Ammon's horn (tissue), 1 donor: ENCODE measurements at regions not wholly inside any gene's neighbourhood (a gene's known extent, or its start where the extent isn't known, plus 50 kb on each side); places are given as distances from the start of the nearest gene placed in this dataset.
"Not testable (repeated sequence)": the region's sequence is repeated elsewhere in the genome, so short reads cannot be mapped to it uniquely, and the experiment has no call there.

ENCODE experiments used
- DNase-seq: peaks from one replicate; pipeline ENCODE4 v3.0.0-alpha.2; 2016; ENCODE audit warnings: low spot score

DNA sequence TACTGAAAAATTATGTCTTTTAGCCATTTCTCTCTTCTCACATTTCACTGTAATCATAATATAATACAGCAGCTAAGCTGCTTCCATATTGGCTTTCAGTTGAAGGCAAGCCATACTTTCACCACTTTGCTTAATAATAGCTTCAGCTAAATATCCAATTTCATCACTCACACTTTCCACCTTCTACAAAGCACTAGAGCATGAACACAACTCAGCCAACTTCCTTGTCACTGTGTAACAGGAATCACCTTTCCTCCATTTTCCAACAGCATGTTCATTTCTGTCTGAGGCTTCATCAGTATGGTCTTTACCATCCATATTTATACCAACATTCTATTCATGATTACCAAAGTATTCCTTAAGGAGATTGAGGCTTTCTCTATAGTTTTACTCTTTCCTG, 219.8 kb upstream of the CTSO start:
- DNase-seq: no peak

GRCh38 chr4:156169861-156170260, 216.2 kb upstream of the CTSO start:
- DNase-seq: peak; percentile 3

DNA sequence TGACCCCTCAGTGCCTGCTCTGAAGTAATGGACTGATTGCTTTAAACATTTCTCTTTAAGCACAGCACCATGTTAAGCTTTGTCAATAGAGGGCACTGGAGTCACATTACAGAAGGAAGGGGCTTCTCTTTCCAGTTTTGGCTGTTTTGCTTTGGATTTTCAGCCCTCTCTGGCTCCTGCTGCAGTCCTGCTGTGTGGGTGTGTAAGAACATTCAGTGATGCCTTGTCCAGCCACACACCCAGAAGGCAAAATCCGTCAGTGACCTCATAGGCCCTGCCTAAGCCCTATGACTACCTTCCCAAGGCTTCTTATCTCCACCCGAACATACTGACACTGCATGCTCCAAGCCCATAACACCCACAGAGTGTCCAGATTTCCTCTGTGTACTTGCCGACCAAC, 215.3 kb upstream of the CTSO start:
- DNase-seq: peak; percentile 65

DNA sequence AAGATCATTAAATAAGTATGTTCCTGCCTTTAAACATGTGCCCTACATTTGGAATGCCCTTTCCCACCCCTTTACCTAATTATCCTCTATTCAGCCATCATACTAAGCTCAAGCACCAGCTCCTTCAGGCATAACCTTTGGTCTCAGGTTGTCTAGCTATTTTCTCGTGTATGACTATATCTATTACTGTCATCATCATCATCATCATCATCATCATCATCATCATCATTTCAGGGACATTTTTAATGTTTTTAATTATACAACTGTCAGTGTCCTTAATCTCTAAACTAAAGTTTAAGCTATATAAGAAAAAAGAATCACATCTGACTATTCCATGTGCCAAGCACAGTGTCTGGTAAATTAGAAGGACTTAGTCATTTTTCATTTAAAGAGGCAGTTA, 214.6 kb upstream of the CTSO start:
- no peak for DNase-seq

DNA sequence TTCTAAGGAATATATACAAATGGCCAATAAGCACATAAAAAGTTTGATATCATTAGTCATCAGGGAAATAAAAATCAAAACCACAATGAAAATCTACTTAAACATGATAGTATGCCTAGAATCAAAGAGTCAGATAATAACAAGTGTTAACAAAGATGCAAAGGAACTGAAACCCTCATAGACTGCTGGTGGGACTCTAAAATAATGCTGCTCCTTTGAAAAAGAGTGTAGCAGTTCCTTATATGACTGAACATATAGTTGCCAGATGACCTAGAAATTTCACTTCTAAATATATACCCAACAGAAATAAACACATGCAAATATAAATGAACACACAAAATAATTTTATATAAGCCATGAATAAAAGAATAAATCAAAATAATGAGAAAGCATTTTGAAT, 205.1 kb upstream of the CTSO start:
- no peak for DNase-seq

DNA sequence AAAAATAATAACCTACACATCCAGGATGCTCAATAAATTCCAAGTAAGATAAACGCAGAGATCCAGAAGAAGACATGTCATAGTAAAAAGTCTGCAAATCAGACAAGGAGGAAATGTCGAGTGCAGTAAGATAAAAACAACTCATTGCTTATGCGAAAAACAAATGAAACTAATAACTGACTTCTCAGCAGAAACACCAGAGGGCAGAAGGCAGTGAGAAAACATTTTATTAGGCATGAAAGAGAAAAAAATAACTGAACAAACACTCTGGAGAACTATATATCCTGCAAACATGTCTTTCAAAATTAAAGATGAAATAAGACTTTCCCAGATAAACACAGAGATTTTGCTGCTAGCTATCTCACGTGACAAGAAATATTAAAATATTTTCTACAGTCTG, 201.3 kb upstream of the CTSO start:
- no peak for DNase-seq

GRCh38 chr4:156146571-156146970, 192.9 kb upstream of the CTSO start:
- no peak for DNase-seq

DNA sequence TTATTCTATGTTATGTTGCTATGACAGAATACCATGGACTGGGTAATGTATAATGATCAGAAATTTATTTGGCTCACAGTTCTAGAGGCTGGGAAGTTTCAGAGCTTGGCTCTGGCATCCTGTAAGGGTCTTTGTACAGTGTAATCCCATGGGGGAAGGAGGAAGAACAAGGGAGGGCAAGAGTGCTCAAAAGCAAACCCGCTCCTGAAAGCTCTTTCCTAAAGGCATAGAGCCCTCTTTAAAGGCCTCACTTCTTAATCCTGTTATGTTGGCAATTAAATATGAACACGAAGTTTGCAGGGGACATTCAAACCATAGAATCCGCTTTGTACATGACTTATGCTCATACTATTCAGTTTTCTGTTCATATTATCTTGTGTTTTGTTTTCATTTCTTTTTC, 191.3 kb upstream of the CTSO start:
- DNase-seq: no peak

GRCh38 chr4:156138781-156139280, 185.2 kb upstream of the CTSO start:
- DNase-seq: no peak

GRCh38 chr4:156137679-156138473, 184.2 kb upstream of the CTSO start:
- DNase-seq: peak; percentile 7

DNA sequence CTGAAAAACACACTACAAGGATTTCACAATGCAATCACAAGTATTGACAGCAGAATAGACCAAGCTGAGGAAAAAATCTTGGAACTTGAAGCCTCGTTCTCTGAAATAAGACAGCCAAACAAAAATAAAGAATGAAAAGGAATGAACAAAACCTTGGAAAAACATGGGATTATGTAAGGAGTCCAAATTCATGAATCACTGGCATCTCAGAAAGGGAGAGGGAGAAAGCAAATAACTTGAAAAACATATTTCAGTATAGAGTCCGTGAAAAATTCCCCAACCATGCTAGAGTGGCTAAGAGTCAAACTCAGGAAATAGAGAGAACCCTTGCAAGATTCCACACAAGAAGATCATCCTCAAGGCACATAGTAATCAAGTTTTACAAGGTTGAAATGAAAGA, 178.5 kb upstream of the CTSO start:
- DNase-seq: no peak

- DNase-seq: no peak
Observed at GRCh38 chr4:156128616-156129015, 174.9 kb upstream of the CTSO start.

GRCh38 chr4:156118507-156119220, 165.0 kb upstream of the CTSO start:
- DNase-seq: no peak

DNA sequence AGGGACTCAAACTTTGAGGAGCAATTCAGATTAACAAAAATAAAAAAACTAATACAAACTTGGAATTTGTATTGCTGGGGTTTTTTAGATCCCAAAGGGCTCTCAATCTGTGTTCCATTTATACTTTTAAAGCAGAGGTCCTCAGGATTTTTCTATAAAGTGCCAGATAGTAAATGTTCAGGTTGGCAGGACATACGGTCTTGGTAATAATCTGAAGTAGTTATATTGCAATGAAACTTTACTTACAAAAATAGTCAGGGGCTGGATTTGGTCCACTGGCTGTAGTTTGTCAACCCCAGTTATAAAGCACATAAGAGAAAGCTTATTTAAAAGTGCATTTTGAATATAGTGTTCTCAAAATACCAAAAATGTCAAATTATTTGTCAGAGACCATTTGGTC, 164.1 kb upstream of the CTSO start:
- DNase-seq: no peak

GRCh38 chr4:156116991-156117390, 163.3 kb upstream of the CTSO start:
- DNase-seq: no peak

GRCh38 chr4:156113138-156113765, 159.6 kb upstream of the CTSO start:
- DNase-seq: no peak

- DNase-seq: no peak
Observed at GRCh38 chr4:156111686-156112085, 158.0 kb upstream of the CTSO start.

- no peak for DNase-seq
Observed at GRCh38 chr4:156109943-156110900, 156.6 kb upstream of the CTSO start.

DNA sequence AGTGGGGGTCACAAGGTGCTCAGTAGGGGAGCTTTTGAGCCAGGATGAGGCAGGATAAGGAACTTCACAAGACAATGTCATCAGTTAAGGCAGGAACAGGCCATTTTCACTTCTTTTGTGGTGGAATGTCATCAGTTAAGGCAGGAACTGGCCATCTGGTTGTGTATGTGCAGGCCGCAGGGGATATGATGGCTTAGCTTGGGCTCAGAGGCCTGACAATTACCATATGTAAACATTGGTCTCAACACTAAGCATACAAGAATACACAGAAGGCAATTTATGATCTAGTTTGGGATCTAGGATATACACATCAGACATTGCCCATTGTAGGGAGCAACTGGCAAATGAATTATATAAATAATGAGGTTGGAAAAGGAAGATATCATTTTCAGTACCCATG, 155.4 kb upstream of the CTSO start:
- DNase-seq: not testable (repeated sequence)

DNA sequence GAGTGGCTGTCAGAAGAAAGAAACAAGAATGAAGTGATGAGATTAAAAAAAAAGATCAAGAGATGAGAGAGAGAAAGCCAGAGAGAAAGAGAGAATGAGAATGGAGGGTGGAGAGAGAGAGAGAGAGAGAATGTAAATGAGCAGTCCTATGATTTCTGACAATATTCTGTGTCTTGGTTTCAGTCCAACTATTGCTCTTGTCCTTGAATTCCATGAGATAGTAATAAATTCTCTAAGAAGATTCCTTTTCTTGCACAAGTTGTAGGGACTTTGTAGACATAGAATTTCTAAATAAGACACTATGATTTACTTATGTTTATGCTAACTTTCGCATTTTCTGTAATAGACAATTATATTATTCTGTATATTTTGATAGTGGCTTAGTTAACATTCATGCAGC, 149.6 kb upstream of the CTSO start:
- DNase-seq: no peak

GRCh38 chr4:156102411-156102810, 148.7 kb upstream of the CTSO start:
- no peak for DNase-seq

DNA sequence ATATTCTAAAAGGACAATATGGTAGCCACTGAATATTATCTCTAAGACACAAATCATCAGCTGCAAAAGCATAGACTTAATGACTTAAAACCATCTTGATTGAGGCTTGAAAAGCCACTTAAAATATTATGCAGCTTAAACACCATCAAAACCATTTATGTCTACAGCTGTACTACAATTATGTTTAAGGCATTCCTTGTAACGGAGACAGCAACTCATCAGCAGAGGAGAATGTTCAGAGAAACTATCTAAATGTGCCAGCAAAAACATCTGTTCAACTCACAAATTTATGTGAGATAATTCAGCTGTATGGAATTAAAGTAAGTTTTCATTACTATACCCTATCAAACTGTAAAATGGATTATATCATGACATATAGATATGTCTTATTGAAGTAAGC, 147.9 kb upstream of the CTSO start:
- no peak for DNase-seq
